ENCODE measurements at regions not wholly inside any gene's neighbourhood (a gene's known extent, or its start where the extent isn't known, plus 50 kb on each side); places are given as distances from the start of the nearest gene placed in this dataset.
A peak's percentile ranks its signal among the peaks of the same experiment; 100 is the strongest.

- TF ChIP-seq PRDM4 (tag by site-specific recombination; IDR thresholded peaks at IDR 0.05) (no peak), ZBTB48 (tag by site-specific recombination; IDR thresholded peaks at IDR 0.05) (no peak), TCF7L2 (IDR thresholded peaks at IDR 0.05; ENCODE audit: borderline replicate concordance, low read depth, low read length) (no peak)
Measured at GRCh38 chr5:66440202-66440680, 156.0 kb upstream of the MAST4 start (continued).

DNA sequence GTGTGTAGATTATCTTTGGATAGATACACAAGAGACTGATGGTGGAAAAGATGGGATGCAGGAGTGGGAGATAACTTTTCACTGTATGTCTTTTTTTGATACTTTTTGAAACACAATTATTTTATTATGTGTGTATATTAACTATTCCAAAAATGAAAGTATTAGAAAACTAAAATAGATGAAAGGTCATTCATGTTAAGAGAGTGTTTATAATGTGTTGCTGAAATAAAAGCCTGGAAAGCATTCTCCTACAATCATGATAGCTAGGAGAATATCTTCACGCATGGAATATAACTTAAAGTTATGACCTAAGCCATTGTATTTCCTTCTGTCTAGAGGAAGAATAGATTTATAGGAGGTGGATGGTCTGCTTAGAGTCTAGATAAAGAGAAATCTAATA, 154.8 kb upstream of the MAST4 start:
- ChIA-PET CTCF (no interaction called here), POLR2A (no interaction called here)
- Histone ChIP-seq H3K36me3 (ENCODE audit: control insufficient read depth in 2 of 2, insufficient read depth in 1 of 2, low read length in 2 of 2) (no peaks in the 10 kb centered on the region), H3K27ac (ENCODE audit: extremely low read depth, low read depth, low read length) (no peak overlapping the region), H3K4me1 (ENCODE audit: control insufficient read depth, insufficient read depth, low read length) (no peaks in the 10 kb centered on the region), H3K9me3 (ENCODE audit: control insufficient read depth, insufficient read depth, low read depth, low read length) (no peaks in the 10 kb centered on the region), H3K4me3 (ENCODE audit: low read depth, low read length) (no peak overlapping the region)
- TF ChIP-seq ZNF155 (tag by site-specific recombination; IDR thresholded peaks at IDR 0.05), result no peak
- TF ChIP-seq ZNF10 (tag by site-specific recombination; IDR thresholded peaks at IDR 0.05), result no peak
- TF ChIP-seq INSM2 (tag by site-specific recombination; IDR thresholded peaks at IDR 0.05), result no peak

- Histone ChIP-seq H3K9me3 (ENCODE audit: control insufficient read depth, insufficient read depth, low read depth, low read length) (no peaks in the 10 kb centered on the region), H3K4me1 (ENCODE audit: control insufficient read depth, insufficient read depth, low read length) (no peaks in the 10 kb centered on the region), H3K36me3 (ENCODE audit: control insufficient read depth in 2 of 2, insufficient read depth in 1 of 2, low read length in 2 of 2) (no peaks in the 10 kb centered on the region), H3K4me3 (ENCODE audit: low read depth, low read length) (no peak overlapping the region), H3K27ac (ENCODE audit: extremely low read depth, low read depth, low read length) (no peak overlapping the region)
- ChIA-PET CTCF (interaction anchor here (1.1 kb wide), 1 partner anchor 137 kb away, joined by 4 read pairs; no protein-coding TSS in a partner anchor), POLR2A (no interaction called here)
- 0 out of 2 replicates have a peak, but pooled peaks have one; percentile 12 for TF ChIP-seq ZFHX2 (tag by site-specific recombination; conservative IDR thresholded peaks at IDR 0.05)
- TF ChIP-seq ZNF26 (tag by site-specific recombination; IDR thresholded peaks at IDR 0.05), result no peak
- TF ChIP-seq, protein P1, sequence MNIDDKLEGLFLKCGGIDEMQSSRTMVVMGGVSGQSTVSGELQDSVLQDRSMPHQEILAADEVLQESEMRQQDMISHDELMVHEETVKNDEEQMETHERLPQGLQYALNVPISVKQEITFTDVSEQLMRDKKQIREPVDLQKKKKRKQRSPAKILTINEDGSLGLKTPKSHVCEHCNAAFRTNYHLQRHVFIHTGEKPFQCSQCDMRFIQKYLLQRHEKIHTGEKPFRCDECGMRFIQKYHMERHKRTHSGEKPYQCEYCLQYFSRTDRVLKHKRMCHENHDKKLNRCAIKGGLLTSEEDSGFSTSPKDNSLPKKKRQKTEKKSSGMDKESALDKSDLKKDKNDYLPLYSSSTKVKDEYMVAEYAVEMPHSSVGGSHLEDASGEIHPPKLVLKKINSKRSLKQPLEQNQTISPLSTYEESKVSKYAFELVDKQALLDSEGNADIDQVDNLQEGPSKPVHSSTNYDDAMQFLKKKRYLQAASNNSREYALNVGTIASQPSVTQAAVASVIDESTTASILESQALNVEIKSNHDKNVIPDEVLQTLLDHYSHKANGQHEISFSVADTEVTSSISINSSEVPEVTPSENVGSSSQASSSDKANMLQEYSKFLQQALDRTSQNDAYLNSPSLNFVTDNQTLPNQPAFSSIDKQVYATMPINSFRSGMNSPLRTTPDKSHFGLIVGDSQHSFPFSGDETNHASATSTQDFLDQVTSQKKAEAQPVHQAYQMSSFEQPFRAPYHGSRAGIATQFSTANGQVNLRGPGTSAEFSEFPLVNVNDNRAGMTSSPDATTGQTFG (tag by site-specific recombination; IDR thresholded peaks at IDR 0.05; ENCODE audit: borderline replicate concordance), result no peak
- TF ChIP-seq TRIM28 (IDR thresholded peaks at IDR 0.05; ENCODE audit: borderline replicate concordance, low read length), result no peak
Measured at GRCh38 chr5:66442951-66443445, 153.2 kb upstream of the MAST4 start.
